Skeletal muscle cell (primary cell): ENCODE measurements at regions not wholly inside any gene's neighbourhood (a gene's known extent, or its start where the extent isn't known, plus 50 kb on each side); places are given as distances from the start of the nearest gene placed in this dataset.

Experiments used
- DNase-seq: peaks from one replicate; pipeline ENCODE4 v3.0.0-alpha.2; 2010; ENCODE audit warnings: low read depth
- H3K4me3 ChIP-seq: 2 replicates; pipeline ENCODE4 v1.5.1; 2011; ENCODE audit warnings: low read depth, mild to moderate bottlenecking, control low read depth, low read length, moderate library complexity

- H3K4me3 ChIP-seq: no peak overlapping the region
- no peak for DNase-seq
These were observed 92.2 kb upstream of the NCKAP5 start for GRCh38 chr2:133660510-133660909.

- DNase-seq: no peak
These were observed 93.1 kb upstream of the NCKAP5 start for GRCh38 chr2:133661392-133661791.

GRCh38 chr2:133666621-133667020, 98.4 kb upstream of the NCKAP5 start:
- H3K4me3 ChIP-seq: no peak overlapping the region
- no peak for DNase-seq

More at GRCh38 chr2:133661392-133661791, 93.1 kb upstream of the NCKAP5 start:
- H3K4me3 ChIP-seq: no peak overlapping the region

GRCh38 chr2:133667085-133667484, 98.8 kb upstream of the NCKAP5 start:
- DNase-seq: no peak
- H3K4me3 ChIP-seq: no peak overlapping the region

DNA sequence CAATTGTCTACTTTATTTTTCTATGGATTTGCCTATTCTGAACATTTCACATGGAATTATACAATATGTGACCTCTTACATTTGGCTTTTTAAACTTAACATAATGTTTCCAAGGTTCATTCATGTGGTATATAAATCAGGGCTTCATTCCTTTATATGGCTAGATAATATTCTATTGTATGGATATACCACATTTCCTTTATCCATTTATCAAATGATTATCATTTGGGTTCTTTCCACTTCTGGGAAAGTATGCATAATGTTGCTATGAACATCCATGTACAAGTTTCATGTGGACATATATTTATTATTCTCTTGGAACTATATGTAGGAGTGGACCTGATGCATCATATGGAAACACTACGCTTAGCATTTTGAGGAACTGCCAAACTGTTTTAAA, 99.7 kb upstream of the NCKAP5 start:
- H3K4me3 ChIP-seq: no peak overlapping the region
- DNase-seq: no peak

GRCh38 chr2:133668547-133668946, 100.3 kb upstream of the NCKAP5 start:
- H3K4me3 ChIP-seq: no peak overlapping the region
- DNase-seq: no peak

GRCh38 chr2:133673305-133673905, 105.1 kb upstream of the NCKAP5 start:
- DNase-seq: no peak
- no peak overlapping the region for H3K4me3 ChIP-seq

DNA sequence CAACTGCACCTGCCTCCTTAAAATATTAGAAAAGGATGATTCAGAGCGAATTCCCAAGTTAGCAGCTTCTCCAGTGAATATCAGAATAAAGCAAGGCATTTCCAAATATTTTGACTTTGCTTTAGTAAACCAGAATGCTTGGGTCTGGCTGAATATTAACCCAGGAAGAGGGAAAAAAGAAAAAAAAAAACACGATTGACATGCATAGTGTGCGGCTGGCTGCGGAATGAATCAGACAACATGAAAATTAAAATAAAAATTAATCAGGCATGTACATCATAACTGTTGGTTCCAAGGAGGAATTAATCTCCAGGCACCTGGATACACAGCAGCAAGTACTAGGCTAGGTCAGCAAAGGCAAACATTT, 105.8 kb upstream of the NCKAP5 start:
- no peak for DNase-seq
- peak overlapping the region; percentile 37 for H3K4me3 ChIP-seq

GRCh38 chr2:133674433-133675331, 106.4 kb upstream of the NCKAP5 start:
- H3K4me3 ChIP-seq: peak overlapping the region; percentile 37
- peak; percentile 81 for DNase-seq

- H3K4me3 ChIP-seq: no peak overlapping the region
- peak; percentile 76 for DNase-seq
These were observed 108.3 kb upstream of the NCKAP5 start for GRCh38 chr2:133676392-133677130.

DNA sequence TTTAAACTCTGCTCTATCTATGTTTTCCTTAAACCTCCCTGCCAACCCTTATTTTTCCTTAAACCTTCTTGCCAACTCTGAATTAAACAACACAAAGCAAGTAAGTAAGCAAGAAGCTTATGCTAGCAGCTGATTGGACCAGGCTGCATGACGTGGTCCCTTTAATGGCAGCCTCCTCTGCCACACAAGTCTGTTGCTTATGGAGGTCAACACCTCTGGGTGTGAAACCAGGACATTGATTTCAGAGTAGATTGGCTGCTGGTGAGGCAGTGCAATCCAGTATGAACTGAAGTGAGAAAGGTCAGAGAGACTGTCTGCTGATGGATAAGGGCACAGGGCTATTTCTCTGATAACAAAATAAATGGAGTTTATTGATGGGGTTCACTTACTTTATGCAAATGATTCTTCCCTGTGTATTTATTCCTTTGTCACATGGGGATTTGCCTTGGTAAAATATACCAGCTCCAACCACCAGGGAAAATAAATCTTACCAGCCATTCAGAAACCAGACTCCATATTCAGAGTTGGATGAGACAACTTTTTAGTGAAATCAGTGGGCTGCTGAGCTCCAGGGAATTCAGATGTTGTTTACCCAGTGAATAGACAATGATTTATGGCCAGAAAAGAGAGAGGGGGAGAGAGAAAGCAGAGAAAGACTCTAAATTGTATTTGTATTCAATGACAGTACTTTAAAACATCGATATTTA, 112.2 kb upstream of the NCKAP5 start:
- DNase-seq: no peak
- no peak overlapping the region for H3K4me3 ChIP-seq

DNA sequence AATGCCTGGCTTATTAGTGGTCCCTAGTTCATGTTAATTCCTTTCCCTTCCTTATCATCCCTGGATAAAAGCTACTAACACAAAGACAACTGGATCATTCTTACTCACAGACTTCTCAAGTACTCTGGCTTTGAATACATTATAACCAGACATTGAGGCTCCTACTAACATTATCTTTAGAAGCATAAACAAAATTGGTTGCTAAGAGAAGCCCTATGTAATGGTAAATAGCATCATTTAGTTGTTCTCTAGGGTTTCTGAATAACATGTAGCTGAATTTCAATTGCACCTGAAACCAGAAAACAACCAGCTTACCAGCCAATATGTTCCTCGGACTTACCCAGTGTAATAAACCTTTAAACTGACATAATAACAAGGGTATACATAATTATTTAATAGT, 114.1 kb upstream of the NCKAP5 start:
- H3K4me3 ChIP-seq: no peak overlapping the region
- no peak for DNase-seq

- DNase-seq: no peak
- H3K4me3 ChIP-seq: no peak overlapping the region
These were observed 114.6 kb upstream of the NCKAP5 start for GRCh38 chr2:133682906-133683305.

DNA sequence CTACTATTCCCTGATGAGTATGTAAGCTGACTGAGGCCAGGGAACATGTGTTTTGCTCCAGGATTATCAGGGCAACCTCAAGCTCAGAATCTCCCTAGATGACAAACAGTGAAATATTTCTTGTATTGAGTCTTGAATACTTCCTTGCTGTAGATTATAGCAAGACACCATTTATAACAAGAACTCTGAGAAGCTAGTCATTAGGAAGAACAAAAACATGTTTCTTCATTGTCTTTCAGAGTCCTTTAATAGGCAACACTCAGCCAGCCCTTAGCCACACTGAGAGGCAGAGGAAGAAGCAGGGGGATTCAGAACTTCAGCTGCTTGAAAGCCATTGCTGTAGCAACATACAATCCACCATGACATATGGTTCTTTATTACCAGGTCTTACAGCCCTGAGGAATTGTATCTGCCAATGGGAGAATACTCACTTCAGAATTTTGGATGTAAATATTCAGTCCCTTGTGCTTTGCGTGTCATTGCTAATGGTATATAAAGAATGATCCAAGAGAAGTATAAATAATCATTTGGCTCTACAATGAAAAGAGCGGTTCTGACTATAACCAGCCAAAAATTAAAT, 117.5 kb upstream of the NCKAP5 start:
- H3K4me3 ChIP-seq: no peak overlapping the region
- DNase-seq: no peak

DNA sequence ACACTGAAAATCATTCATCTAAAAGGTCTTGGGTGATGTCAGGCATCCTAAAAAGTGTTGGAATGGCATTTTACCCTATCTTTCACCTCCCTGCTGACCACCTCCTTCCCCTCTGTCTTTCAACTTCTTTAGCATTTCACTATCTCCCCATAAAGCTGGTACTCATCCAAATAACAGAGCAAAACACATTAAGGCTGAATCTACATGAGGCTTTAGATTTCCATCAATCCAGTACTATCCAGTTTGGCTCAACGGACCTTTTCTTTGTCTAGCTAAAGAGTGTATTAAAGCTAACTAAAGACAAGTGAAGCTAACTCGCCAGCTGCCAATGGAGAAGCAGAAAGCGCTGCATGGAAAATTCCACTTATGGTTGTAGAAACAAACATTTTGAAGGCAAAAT, 122.5 kb upstream of the NCKAP5 start:
- no peak for DNase-seq
- no peak overlapping the region for H3K4me3 ChIP-seq

DNA sequence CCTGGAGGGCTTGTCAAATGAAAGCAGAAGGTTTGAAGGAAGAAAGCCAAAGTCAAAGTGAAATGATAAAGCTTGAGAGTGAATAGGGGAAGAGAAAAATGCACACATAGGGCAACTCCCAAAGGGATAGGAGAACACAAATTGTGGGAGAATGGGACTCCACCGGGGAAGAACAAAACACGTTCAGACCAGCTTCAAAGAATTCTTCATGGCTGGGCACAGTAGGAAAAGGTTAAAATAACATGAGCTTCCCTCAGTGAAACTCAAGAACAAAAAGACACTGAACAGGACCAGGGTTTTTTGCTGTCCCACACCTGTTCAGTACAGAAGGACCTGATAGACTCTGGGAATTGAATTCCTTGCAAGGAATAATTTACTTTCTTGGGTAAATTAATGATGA, 123.1 kb upstream of the NCKAP5 start:
- DNase-seq: no peak

GRCh38 chr2:133705287-133705686, 137.0 kb upstream of the NCKAP5 start:
- no peak for DNase-seq
- no peak overlapping the region for H3K4me3 ChIP-seq

More for the DNA sequence above, 123.1 kb upstream of the NCKAP5 start:
- no peak overlapping the region for H3K4me3 ChIP-seq

- DNase-seq: peak; percentile 17
- H3K4me3 ChIP-seq: no peak overlapping the region
These were observed 142.3 kb upstream of the NCKAP5 start for GRCh38 chr2:133710613-133711012.

DNA sequence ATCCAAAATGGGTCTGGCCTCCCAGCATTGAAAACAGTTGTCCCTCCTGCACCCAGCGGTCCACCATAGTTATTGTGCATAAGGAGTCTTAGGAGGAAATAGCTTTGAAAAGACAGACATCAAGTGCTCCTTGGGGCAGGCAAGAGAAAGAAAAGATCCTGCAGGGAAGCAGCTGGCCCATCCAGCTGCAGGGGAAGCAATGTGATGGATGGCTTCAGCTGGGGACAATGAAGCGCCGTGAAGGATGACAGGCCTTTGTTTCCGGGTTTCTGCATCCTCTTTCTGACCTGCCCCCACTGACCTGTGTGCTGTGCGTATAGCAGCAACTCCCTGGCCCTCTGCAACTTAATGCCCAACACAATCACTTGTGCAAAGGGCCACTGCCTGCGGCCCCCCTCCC, 142.9 kb upstream of the NCKAP5 start:
- no peak for DNase-seq
- no peak overlapping the region for H3K4me3 ChIP-seq
